ENCODE measurements at regions not wholly inside any gene's neighbourhood (a gene's known extent, or its start where the extent isn't known, plus 50 kb on each side); places are given as distances from the start of the nearest gene placed in this dataset.

- intact Hi-C loops (cut with micrococcal nuclease): no loop called here
- H3K36me3 Mint-ChIP-seq (ENCODE audit: low read depth): no peaks in the 10 kb centered on the region
- H3K27me3 Mint-ChIP-seq: no peaks in the 10 kb centered on the region
- no peak overlapping the region for H3K27ac Mint-ChIP-seq
- H3K4me1 Mint-ChIP-seq (ENCODE audit: low read depth): no peaks in the 10 kb centered on the region
- H3K4me3 Mint-ChIP-seq: no peak overlapping the region
- H3K9me3 Mint-ChIP-seq: peaks cover 25% of the 10 kb centered on the region
Observed at GRCh38 chr6:164230804-164231203, 816.3 kb downstream of the QKI start.

GRCh38 chr6:164230259-164230658, 815.7 kb downstream of the QKI start:
- intact Hi-C loops (cut with micrococcal nuclease): no loop called here
- Mint-ChIP-seq H3K27ac (no peak overlapping the region), H3K4me3 (no peak overlapping the region), H3K36me3 (ENCODE audit: low read depth) (no peaks in the 10 kb centered on the region), H3K9me3 (peaks cover 25% of the 10 kb centered on the region), H3K4me1 (ENCODE audit: low read depth) (no peaks in the 10 kb centered on the region), H3K27me3 (no peaks in the 10 kb centered on the region)

- H3K36me3 Mint-ChIP-seq (ENCODE audit: low read depth): no peaks in the 10 kb centered on the region
- H3K27me3 Mint-ChIP-seq: no peaks in the 10 kb centered on the region
- intact Hi-C loops (cut with micrococcal nuclease): no loop called here
- no peak overlapping the region for H3K27ac Mint-ChIP-seq
- no peaks in the 10 kb centered on the region for H3K4me1 Mint-ChIP-seq (ENCODE audit: low read depth)
- no peak overlapping the region for H3K4me3 Mint-ChIP-seq
- peaks cover 23% of the 10 kb centered on the region for H3K9me3 Mint-ChIP-seq
Observed at GRCh38 chr6:164229716-164230115, 815.2 kb downstream of the QKI start.

- Mint-ChIP-seq H3K27ac (no peak overlapping the region), H3K4me3 (no peak overlapping the region), H3K27me3 (no peaks in the 10 kb centered on the region), H3K4me1 (ENCODE audit: low read depth) (no peaks in the 10 kb centered on the region), H3K36me3 (ENCODE audit: low read depth) (no peaks in the 10 kb centered on the region), H3K9me3 (peaks cover 16% of the 10 kb centered on the region)
- intact Hi-C loops (cut with micrococcal nuclease): no loop called here
Observed at GRCh38 chr6:164227952-164228522, 813.5 kb downstream of the QKI start.

- H3K9me3 Mint-ChIP-seq: peaks cover 28% of the 10 kb centered on the region
- intact Hi-C loops (cut with micrococcal nuclease): no loop called here
- no peak overlapping the region for H3K27ac Mint-ChIP-seq
- H3K27me3 Mint-ChIP-seq: no peaks in the 10 kb centered on the region
- no peaks in the 10 kb centered on the region for H3K36me3 Mint-ChIP-seq (ENCODE audit: low read depth)
- no peaks in the 10 kb centered on the region for H3K4me1 Mint-ChIP-seq (ENCODE audit: low read depth)
- H3K4me3 Mint-ChIP-seq: no peak overlapping the region
Observed at GRCh38 chr6:164216839-164217238, 802.3 kb downstream of the QKI start.

GRCh38 chr6:164216368-164216767, 801.9 kb downstream of the QKI start:
- Mint-ChIP-seq H3K27ac (no peak overlapping the region), H3K9me3 (peaks cover 33% of the 10 kb centered on the region), H3K36me3 (ENCODE audit: low read depth) (no peaks in the 10 kb centered on the region), H3K4me3 (no peak overlapping the region), H3K4me1 (ENCODE audit: low read depth) (no peaks in the 10 kb centered on the region), H3K27me3 (no peaks in the 10 kb centered on the region)
- intact Hi-C loops (cut with micrococcal nuclease): no loop called here

GRCh38 chr6:164214066-164214465, 799.5 kb downstream of the QKI start:
- intact Hi-C loops (cut with micrococcal nuclease): no loop called here
- no peak overlapping the region for H3K27ac Mint-ChIP-seq
- H3K27me3 Mint-ChIP-seq: no peaks in the 10 kb centered on the region
- H3K4me1 Mint-ChIP-seq (ENCODE audit: low read depth): no peaks in the 10 kb centered on the region
- H3K9me3 Mint-ChIP-seq: peaks cover 46% of the 10 kb centered on the region
- no peak overlapping the region for H3K4me3 Mint-ChIP-seq
- no peaks in the 10 kb centered on the region for H3K36me3 Mint-ChIP-seq (ENCODE audit: low read depth)

GRCh38 chr6:164211254-164211653, 796.7 kb downstream of the QKI start:
- Mint-ChIP-seq H3K27ac (no peak overlapping the region), H3K4me3 (no peak overlapping the region), H3K4me1 (ENCODE audit: low read depth) (no peaks in the 10 kb centered on the region), H3K27me3 (no peaks in the 10 kb centered on the region), H3K9me3 (peaks cover 41% of the 10 kb centered on the region), H3K36me3 (ENCODE audit: low read depth) (no peaks in the 10 kb centered on the region)
- intact Hi-C loops (cut with micrococcal nuclease): no loop called here

GRCh38 chr6:164210783-164211182, 796.3 kb downstream of the QKI start:
- Mint-ChIP-seq H3K9me3 (peaks cover 46% of the 10 kb centered on the region), H3K4me1 (ENCODE audit: low read depth) (no peaks in the 10 kb centered on the region), H3K4me3 (no peak overlapping the region), H3K27me3 (no peaks in the 10 kb centered on the region), H3K27ac (no peak overlapping the region), H3K36me3 (ENCODE audit: low read depth) (no peaks in the 10 kb centered on the region)
- intact Hi-C loops (cut with micrococcal nuclease): no loop called here

- no peaks in the 10 kb centered on the region for H3K27me3 Mint-ChIP-seq
- H3K4me1 Mint-ChIP-seq (ENCODE audit: low read depth): no peaks in the 10 kb centered on the region
- H3K27ac Mint-ChIP-seq: no peak overlapping the region
- intact Hi-C loops (cut with micrococcal nuclease): no loop called here
- no peak overlapping the region for H3K4me3 Mint-ChIP-seq
- peaks cover 51% of the 10 kb centered on the region for H3K9me3 Mint-ChIP-seq
- no peaks in the 10 kb centered on the region for H3K36me3 Mint-ChIP-seq (ENCODE audit: low read depth)
Observed at GRCh38 chr6:164210323-164210722, 795.8 kb downstream of the QKI start.

- Mint-ChIP-seq H3K27me3 (no peaks in the 10 kb centered on the region), H3K27ac (no peak overlapping the region), H3K9me3 (peaks cover 45% of the 10 kb centered on the region), H3K4me1 (ENCODE audit: low read depth) (no peaks in the 10 kb centered on the region), H3K4me3 (no peak overlapping the region), H3K36me3 (ENCODE audit: low read depth) (no peaks in the 10 kb centered on the region)
- intact Hi-C loops (cut with micrococcal nuclease): no loop called here
Observed at GRCh38 chr6:164208371-164208770, 793.9 kb downstream of the QKI start.

GRCh38 chr6:164206807-164207423, 792.4 kb downstream of the QKI start:
- Mint-ChIP-seq H3K27ac (no peak overlapping the region), H3K9me3 (peaks cover 34% of the 10 kb centered on the region), H3K4me3 (no peak overlapping the region), H3K4me1 (ENCODE audit: low read depth) (no peaks in the 10 kb centered on the region), H3K27me3 (no peaks in the 10 kb centered on the region), H3K36me3 (ENCODE audit: low read depth) (no peaks in the 10 kb centered on the region)
- intact Hi-C loops (cut with micrococcal nuclease): no loop called here

GRCh38 chr6:164200071-164200470, 785.6 kb downstream of the QKI start:
- H3K9me3 Mint-ChIP-seq: peaks cover 6% of the 10 kb centered on the region
- no peak overlapping the region for H3K27ac Mint-ChIP-seq
- H3K27me3 Mint-ChIP-seq: no peaks in the 10 kb centered on the region
- intact Hi-C loops (cut with micrococcal nuclease): no loop called here
- H3K4me1 Mint-ChIP-seq (ENCODE audit: low read depth): no peaks in the 10 kb centered on the region
- H3K4me3 Mint-ChIP-seq: no peak overlapping the region
- H3K36me3 Mint-ChIP-seq (ENCODE audit: low read depth): no peaks in the 10 kb centered on the region

GRCh38 chr6:164195942-164196281, 781.4 kb downstream of the QKI start:
- Mint-ChIP-seq H3K27me3 (no peaks in the 10 kb centered on the region), H3K36me3 (ENCODE audit: low read depth) (no peaks in the 10 kb centered on the region), H3K9me3 (peaks cover 3% of the 10 kb centered on the region), H3K4me1 (ENCODE audit: low read depth) (no peaks in the 10 kb centered on the region), H3K4me3 (no peak overlapping the region), H3K27ac (no peak overlapping the region)
- intact Hi-C loops (cut with micrococcal nuclease): no loop called here

- no peaks in the 10 kb centered on the region for H3K4me1 Mint-ChIP-seq (ENCODE audit: low read depth)
- H3K9me3 Mint-ChIP-seq: no peaks in the 10 kb centered on the region
- no peak overlapping the region for H3K4me3 Mint-ChIP-seq
- intact Hi-C loops (cut with micrococcal nuclease): no loop called here
- no peaks in the 10 kb centered on the region for H3K36me3 Mint-ChIP-seq (ENCODE audit: low read depth)
- no peaks in the 10 kb centered on the region for H3K27me3 Mint-ChIP-seq
- H3K27ac Mint-ChIP-seq: no peak overlapping the region
Observed at GRCh38 chr6:164195278-164195941, 780.9 kb downstream of the QKI start.
